ENCODE measurements at regions not wholly inside any gene's neighbourhood (a gene's known extent, or its start where the extent isn't known, plus 50 kb on each side); places are given as distances from the start of the nearest gene placed in this dataset.
A peak's percentile ranks its signal among the peaks of the same experiment; 100 is the strongest.

- TF ChIP-seq GATA2 (IDR thresholded peaks at IDR 0.05; ENCODE audit: low read depth, low read length) (no peak), GATA3 (IDR thresholded peaks at IDR 0.05; ENCODE audit: low read depth, low read length) (no peak)
Observed at GRCh38 chr5:60131504-60131903, 238.0 kb upstream of the PDE4D start.

DNA sequence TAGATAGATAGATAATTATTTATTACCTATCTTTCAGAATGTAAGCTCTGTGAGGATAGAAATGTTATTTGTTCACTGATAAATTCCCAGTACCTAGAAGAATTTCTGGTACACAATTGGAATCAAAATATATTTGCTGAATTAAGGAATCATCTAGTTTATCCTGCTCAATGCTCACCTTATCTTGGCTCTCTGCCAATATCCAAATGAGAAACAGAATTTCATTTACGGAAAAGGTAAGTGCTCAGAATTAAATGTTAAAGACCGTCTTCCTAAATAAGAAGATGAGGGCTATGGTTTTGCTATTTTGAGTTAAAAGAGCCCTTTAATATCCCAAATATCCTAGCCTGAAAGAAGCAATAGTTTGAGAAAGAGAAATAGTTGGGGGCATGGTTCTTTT is 232.1 kb upstream of the PDE4D start:
- no peak for TF ChIP-seq GATA2 (IDR thresholded peaks at IDR 0.05; ENCODE audit: low read depth, low read length)

DNA sequence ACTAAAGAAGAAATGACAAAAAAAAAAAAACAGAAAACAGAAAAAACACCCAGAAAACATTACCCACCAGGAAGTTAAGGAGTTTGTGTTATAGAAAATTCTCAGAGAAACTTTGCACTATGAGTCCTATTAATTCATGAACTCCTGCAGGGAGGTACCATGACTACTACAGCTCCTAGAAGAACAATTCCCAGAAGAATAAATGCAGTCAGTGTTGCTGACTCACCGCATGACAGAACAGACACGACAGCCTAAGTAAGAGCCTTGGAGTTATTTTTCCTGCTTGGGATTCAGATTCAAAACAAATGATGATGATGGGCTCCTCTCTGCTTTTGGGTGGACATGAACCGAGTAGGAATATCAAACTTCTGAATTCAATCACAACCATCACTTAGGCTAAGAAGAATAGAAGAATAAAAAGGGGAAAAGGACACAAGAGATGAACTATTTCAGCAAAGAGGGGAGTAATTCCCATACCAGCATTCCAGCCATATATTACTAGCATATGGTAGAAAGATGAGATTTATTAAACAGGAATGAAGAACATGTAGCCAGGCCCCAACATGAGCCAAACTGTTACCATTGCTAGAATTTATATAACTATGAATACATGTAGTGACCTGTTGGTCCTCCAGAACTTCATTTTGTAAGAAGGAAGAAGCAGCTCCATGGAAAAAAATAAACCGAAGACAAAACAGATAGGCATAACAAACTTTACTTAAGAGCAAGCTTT is 209.6 kb upstream of the PDE4D start:
- TF ChIP-seq GATA3 (IDR thresholded peaks at IDR 0.05; ENCODE audit: low read depth, low read length): no peak

DNA sequence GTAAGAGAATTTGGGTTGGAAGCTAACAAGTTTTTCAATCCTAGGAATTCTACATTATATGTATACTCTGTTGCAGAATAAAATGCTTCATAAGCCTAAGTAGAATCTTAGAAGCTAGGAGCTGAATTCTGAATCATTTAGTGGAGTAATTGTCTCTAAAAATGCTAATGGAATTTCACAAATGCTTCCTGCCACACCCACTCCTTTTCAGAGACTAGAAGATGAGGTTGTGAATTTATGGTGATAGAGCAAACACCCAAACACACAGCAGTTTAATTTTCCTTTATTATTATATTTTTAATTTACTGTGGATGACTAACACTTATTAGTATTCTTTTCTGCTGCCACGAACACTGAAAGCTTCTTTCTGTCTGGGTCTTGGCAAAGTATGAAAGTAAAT is 208.0 kb upstream of the PDE4D start:
- no peak for TF ChIP-seq GATA2 (IDR thresholded peaks at IDR 0.05; ENCODE audit: low read depth, low read length)
- no peak for TF ChIP-seq GATA3 (IDR thresholded peaks at IDR 0.05; ENCODE audit: low read depth, low read length)

- TF ChIP-seq GATA2 (IDR thresholded peaks at IDR 0.05; ENCODE audit: low read depth, low read length): no peak
- TF ChIP-seq GATA3 (IDR thresholded peaks at IDR 0.05; ENCODE audit: low read depth, low read length): no peak
Observed at GRCh38 chr5:60092671-60093422, 199.3 kb upstream of the PDE4D start.

- TF ChIP-seq GATA3 (IDR thresholded peaks at IDR 0.05; ENCODE audit: low read depth, low read length) (peak; percentile 53), GATA2 (IDR thresholded peaks at IDR 0.05; ENCODE audit: low read depth, low read length) (peak; percentile 85; the same call in 1 of the 2 replicates)
Observed at GRCh38 chr5:60086583-60086982, 193.1 kb upstream of the PDE4D start.

GRCh38 chr5:60084226-60084625 is 190.7 kb upstream of the PDE4D start:
- TF ChIP-seq GATA3 (IDR thresholded peaks at IDR 0.05; ENCODE audit: low read depth, low read length): no peak
- TF ChIP-seq GATA2 (IDR thresholded peaks at IDR 0.05; ENCODE audit: low read depth, low read length): no peak

GRCh38 chr5:60077292-60077691 is 183.8 kb upstream of the PDE4D start:
- TF ChIP-seq GATA3 (IDR thresholded peaks at IDR 0.05; ENCODE audit: low read depth, low read length): no peak
- TF ChIP-seq GATA2 (IDR thresholded peaks at IDR 0.05; ENCODE audit: low read depth, low read length): no peak

- TF ChIP-seq GATA2 (IDR thresholded peaks at IDR 0.05; ENCODE audit: low read depth, low read length) (no peak), GATA3 (IDR thresholded peaks at IDR 0.05; ENCODE audit: low read depth, low read length) (no peak)
Observed at GRCh38 chr5:60076746-60077145, 183.2 kb upstream of the PDE4D start.

GRCh38 chr5:60066502-60066901 is 173.0 kb upstream of the PDE4D start:
- no peak for TF ChIP-seq GATA2 (IDR thresholded peaks at IDR 0.05; ENCODE audit: low read depth, low read length)
- no peak for TF ChIP-seq GATA3 (IDR thresholded peaks at IDR 0.05; ENCODE audit: low read depth, low read length)

DNA sequence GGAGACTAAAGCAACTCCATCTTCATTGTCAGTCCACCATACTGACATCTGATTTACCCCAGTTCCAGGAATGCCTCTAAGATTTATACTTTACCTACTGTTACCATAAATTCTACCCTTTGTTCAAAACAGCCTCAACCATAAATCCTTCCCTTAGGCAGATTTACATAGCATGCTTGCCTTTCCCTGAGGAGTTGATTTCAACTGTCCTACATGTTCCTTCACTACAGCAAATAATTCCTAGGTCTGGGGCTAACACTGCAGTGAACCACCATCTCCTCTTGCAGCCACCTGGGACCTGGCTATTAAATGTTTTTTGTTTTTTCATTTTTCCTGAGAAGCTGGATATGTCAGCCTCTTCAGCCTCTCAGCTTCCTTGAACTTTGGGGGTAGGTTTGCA is 166.9 kb upstream of the PDE4D start:
- TF ChIP-seq GATA3 (IDR thresholded peaks at IDR 0.05; ENCODE audit: low read depth, low read length) (no peak), GATA2 (IDR thresholded peaks at IDR 0.05; ENCODE audit: low read depth, low read length) (no peak)

DNA sequence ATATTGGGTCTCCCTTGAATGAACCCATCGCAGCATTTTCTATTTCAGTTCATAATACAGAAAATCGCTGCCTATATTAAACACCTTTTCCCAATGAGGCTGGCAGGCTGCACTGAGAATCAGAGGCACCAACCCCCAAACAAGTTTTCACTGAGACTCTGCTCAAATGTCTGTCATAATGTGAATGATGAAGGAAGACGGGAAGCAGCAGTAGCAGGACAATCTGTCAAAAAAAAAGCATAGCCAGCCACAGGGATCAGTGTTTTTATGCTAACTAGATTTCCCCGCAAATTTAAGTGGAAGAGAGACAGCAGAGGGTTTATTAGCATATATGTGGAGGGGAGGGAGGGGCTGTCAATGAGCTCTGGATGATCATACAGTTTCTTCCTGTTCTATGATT is 162.7 kb upstream of the PDE4D start:
- TF ChIP-seq GATA2 (IDR thresholded peaks at IDR 0.05; ENCODE audit: low read depth, low read length) (no peak), GATA3 (IDR thresholded peaks at IDR 0.05; ENCODE audit: low read depth, low read length) (no peak)

DNA sequence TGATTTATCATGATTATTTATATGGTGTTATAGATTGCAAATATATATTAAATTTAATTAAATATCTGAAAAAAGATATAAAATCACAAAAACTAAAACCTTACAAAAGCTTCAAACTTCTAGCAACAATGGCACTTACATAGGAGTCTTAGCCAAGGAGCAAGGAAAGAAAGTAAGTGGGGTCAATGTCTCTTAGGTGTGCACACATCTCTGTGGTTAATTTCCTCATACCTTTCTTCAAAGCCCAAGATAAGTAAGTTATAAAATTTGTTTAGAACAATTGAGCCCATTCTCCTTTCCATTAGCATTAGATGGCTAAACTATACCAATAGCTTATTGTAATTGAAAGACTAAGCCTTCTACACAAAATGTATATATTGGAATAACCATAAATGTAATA is 161.6 kb upstream of the PDE4D start:
- TF ChIP-seq GATA2 (IDR thresholded peaks at IDR 0.05; ENCODE audit: low read depth, low read length): no peak

GRCh38 chr5:60036192-60036938 is 142.8 kb upstream of the PDE4D start:
- TF ChIP-seq GATA2 (IDR thresholded peaks at IDR 0.05; ENCODE audit: low read depth, low read length) (no peak), GATA3 (IDR thresholded peaks at IDR 0.05; ENCODE audit: low read depth, low read length) (no peak)

DNA sequence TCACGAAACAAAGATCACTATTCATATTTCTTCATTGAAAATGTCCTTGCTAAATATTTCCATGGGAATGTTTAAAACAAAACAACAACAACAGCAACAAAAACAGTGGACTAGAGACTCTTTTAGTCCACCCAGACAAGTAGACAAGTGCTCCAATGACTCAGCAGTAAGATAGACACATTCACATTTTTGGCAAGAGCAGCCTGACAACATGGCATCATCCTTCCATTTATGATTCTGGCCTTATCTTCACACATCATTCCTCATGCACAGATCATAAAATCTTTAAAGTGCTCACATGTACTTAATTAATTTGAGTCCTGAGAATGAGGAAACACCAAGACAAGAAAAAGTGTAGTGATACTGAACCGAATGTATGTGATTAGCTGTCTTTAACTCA is 132.6 kb upstream of the PDE4D start:
- no peak for TF ChIP-seq GATA2 (IDR thresholded peaks at IDR 0.05; ENCODE audit: low read depth, low read length)
- TF ChIP-seq GATA3 (IDR thresholded peaks at IDR 0.05; ENCODE audit: low read depth, low read length): no peak

Data from SH-SY5Y (cell line).